Neuron (in vitro differentiated cells): ENCODE measurements at regions not wholly inside any gene's neighbourhood (a gene's known extent, or its start where the extent isn't known, plus 50 kb on each side); places are given as distances from the start of the nearest gene placed in this dataset.
"Not testable (repeated sequence)": the region's sequence is repeated elsewhere in the genome, so short reads cannot be mapped to it uniquely, and the experiment has no call there.

ENCODE experiments used
- H2AFZ ChIP-seq: one replicate; pipeline ENCODE4 v1.6.1; 2013; ENCODE audit warnings: low read depth, mild to moderate bottlenecking, inconsistent platforms, low read length, moderate library complexity
- H3K27me3 ChIP-seq: one replicate; pipeline ENCODE4 v1.6.1; 2013; ENCODE audit warnings: low read length; ENCODE audit not compliant: insufficient read depth
- H3K36me3 ChIP-seq: one replicate; pipeline ENCODE4 v1.6.1; 2013; ENCODE audit warnings: low read length; ENCODE audit not compliant: insufficient read depth
- H3K4me1 ChIP-seq: one replicate; pipeline ENCODE4 v1.6.1; 2013; ENCODE audit warnings: low read length; ENCODE audit not compliant: insufficient read depth
- H3K4me3 ChIP-seq: 2 replicates; pipeline ENCODE4 v1.5.1; 2013; ENCODE audit warnings: mild to moderate bottlenecking, low read length, moderate library complexity
- H3K9me3 ChIP-seq: one replicate; pipeline ENCODE4 v1.6.1; 2013; ENCODE audit warnings: low read length

DNA sequence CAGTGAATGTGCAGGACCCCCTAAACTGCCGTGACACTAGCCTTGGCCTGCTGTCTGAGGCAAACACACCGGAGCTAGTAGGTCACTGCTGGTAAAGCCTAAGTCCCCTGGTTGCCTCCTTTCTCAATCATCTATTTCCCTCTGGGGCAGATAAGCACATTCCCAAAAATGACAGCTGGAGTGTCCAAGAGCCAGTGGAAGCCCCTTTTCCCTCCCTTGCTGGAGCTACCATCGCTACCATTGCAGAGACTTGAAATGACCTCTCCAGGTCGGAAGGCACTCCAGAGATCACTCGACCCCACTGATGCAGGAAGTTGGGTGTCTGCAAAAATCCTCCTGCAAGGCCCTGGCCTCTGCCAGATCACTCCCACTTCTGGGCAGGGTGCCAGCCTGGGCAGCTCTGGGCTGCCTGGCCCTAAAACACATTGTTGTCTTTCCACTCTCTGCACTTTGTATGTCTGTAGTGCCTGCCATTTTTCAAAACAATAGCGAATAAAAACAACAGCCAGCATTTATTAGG, 235.9 kb downstream of the BCL2L11 start:
- H3K4me3 ChIP-seq, H3K27me3 ChIP-seq, H3K4me1 ChIP-seq, H3K36me3 ChIP-seq, H2AFZ ChIP-seq, H3K9me3 ChIP-seq: not testable (repeated sequence)

DNA sequence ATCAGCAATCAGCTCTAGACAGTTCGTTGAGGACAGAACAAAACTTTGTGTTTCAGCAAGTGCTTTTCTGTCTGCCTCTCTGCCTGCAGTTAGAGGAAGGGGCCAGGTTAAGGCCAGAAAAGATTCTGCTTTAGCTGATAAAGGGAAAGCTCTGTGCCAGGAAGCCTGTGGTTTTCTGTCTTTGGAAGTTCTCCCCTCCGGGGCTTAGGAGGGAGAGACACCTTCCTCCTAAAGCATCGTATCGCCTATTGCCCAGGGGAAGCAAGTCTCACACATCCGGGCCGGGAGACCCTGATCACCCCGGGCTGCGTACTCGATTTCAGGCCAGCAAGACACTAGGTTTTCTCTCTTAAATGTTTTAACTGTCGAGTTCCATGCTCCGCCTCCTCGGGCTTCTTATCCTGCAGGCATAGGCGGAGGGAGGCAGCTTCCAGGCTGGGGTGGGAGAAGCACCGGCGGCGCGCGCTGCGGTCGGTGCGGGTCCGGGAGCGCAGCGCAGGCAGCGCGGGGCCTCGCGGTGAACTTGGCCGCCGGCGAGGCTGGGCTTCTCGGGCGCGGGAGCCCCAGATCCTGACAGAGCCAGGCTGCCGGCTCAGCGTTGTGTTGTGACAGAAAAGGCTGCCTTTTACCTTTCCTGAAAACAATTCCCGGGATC, 245.4 kb downstream of the BCL2L11 start:
- not testable (repeated sequence) for H2AFZ ChIP-seq, H3K9me3 ChIP-seq, H3K36me3 ChIP-seq, H3K27me3 ChIP-seq, H3K4me1 ChIP-seq, H3K4me3 ChIP-seq

DNA sequence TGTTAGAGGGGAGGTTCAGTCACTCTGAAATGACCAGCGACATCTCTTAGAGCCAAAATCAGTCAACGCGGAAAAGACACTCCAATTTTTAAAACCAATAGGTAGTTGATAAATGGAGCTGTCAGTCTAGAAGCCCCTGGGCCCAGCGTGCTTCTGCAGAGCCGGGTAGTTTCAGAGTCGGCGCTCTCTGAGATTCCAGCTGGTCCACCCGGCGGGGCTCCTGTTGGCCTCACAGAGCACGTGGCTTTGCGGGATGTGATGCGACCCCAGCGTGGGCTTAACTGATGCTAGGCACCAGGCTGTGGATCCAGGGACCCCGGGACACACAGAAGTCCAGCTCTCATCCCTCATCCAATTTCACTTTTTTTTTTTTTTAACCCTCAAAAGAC, 245.9 kb downstream of the BCL2L11 start:
- not testable (repeated sequence) for H3K27me3 ChIP-seq, H3K4me3 ChIP-seq, H2AFZ ChIP-seq

DNA sequence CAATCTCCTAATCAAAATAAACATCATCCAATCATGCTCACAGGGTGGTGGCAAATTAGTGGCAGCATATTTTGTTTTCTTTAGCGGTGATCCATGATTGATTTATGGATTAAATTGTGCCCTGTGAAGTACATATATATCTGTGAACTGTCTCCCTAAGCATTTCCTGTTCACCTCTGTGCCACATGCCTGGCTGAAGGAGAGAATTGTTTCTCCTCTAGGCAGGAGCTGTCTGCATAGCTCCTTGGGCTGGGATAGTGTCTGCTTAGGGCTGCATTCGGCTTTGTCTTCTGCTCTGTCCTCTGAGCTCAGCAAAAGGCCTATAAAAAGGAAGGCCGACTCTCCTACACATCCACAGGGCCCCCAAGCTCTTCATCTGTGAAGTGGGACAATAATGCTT, 246.4 kb downstream of the BCL2L11 start:
- H3K4me1 ChIP-seq, H3K9me3 ChIP-seq, H3K4me3 ChIP-seq, H2AFZ ChIP-seq, H3K36me3 ChIP-seq, H3K27me3 ChIP-seq: not testable (repeated sequence)

More for the DNA sequence above, 245.9 kb downstream of the BCL2L11 start:
- H3K9me3 ChIP-seq, H3K36me3 ChIP-seq, H3K4me1 ChIP-seq: not testable (repeated sequence)

DNA sequence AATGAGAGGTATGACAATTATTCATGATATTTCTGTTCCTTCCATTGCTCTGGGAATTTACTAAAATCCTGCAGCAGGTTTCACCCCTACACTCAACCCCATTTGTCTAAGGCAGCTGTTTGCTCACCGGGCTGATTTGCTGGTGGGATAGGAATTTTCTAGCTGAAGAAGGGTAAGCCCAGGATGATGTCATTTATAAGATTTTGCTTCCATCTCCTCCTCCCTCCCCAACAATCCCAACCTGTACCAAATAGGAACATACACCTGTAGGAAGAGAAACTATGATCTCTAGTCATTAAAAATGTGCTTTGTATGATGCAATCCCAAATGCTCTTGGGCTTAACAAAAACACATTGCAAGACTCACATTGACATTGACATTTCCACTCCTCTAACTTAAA, 247.2 kb downstream of the BCL2L11 start:
- not testable (repeated sequence) for H3K4me3 ChIP-seq, H3K9me3 ChIP-seq, H2AFZ ChIP-seq, H3K36me3 ChIP-seq, H3K27me3 ChIP-seq, H3K4me1 ChIP-seq

DNA sequence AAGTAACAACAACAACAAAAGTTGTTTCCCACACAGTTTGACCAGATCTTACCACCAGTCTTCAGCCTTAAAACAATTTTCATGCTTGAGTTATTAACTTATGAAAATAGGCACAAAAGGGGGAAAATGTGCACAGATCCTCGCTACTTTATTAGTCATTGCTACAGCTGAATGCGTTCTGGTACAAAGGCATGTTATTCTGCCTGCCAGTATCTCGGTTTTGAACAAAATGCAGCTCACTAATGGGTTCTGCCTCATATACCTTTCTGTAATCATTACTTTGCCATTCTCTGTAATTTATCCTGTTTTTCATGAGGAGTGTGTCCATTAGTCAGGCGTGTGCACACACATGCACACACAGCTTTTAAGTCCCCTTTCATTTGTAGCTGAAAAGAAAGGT, 247.6 kb downstream of the BCL2L11 start:
- H3K27me3 ChIP-seq, H3K9me3 ChIP-seq, H3K4me1 ChIP-seq, H2AFZ ChIP-seq, H3K4me3 ChIP-seq, H3K36me3 ChIP-seq: not testable (repeated sequence)

DNA sequence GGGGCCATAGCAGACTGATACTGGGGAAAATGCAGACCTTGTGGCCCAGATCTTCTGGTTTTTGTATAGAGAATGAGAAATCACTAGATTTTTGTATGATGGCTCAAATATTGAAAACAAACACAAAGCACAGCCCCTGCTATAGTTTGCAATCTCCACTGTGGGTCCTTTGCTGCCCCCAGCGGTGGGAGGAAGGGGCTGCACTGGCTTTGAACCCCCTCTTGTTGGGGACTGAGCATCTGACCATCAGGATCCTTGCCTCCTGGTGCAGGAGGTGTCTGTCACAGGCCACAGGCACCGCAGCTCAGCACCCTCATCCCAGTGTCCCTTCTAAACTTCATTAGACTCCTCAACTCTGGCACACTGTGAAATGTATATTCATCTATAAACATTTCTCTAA, 252.3 kb downstream of the BCL2L11 start:
- H3K9me3 ChIP-seq, H3K36me3 ChIP-seq, H3K27me3 ChIP-seq, H3K4me3 ChIP-seq, H3K4me1 ChIP-seq, H2AFZ ChIP-seq: not testable (repeated sequence)

DNA sequence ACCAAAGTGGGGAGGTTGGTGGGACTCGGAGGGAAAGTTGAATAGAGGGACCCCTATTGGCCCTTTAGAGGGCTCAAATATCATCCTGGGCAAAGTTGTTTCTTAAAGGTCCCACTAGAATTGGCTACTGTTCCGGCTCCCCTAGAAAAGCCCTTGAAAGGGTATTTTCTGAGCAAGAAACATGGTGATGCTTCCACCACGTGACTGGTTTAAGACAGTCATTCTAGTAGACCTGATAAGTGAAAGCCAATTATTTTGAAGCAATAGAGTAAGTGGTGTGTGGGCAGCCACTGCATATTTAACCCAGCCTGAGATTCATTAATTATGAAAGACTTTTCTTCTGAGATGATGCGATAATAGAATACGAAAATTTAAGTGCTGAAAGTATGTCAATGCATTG, 253.3 kb downstream of the BCL2L11 start:
- H2AFZ ChIP-seq, H3K4me3 ChIP-seq, H3K27me3 ChIP-seq, H3K9me3 ChIP-seq, H3K36me3 ChIP-seq, H3K4me1 ChIP-seq: not testable (repeated sequence)

DNA sequence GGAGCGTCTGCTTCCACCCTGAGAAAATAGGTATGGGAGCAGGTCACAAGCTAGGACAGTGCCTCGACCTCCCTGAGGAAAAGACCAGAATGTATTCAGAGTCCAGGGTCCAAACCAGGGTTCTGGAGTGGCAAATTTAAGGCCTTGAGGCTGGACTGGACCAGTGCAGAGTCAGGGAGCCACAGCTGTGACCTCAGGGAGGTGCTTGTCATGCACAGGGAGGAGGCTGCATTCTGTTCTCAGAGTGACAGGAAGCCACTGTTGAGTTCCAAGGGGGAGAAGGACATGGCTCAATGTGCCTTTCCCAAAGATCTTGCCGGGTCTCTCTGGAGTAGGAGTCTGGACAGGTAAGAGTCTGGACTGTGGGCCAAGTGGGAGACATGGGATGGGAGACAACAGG, 254.0 kb downstream of the BCL2L11 start:
- not testable (repeated sequence) for H2AFZ ChIP-seq

DNA sequence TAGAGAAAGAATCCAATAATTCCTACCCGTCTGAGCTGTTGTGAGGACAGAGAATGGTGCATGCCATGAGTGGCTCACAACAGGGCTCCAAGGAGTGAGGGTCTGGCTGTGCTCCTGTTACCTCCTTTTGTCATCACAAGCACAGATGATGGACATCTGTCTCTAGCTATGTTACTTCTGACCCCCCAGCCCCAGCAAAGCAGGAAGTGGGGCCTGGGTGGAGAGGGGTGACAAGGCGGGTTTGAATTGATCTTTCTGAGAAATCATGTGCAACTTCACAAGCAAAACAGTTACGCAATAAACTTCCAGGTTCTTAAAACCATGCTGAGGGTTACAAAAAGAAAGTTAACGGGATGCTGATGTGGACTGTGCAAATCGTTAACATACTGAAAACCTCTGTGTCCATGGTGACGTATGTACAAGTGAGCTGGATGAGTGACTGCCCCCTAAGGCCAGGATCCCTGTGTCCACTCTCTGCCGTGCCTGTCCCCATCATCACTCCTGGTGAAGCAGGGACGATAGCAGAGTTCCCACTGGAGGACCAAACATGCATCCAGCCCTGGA, 254.7 kb downstream of the BCL2L11 start:
- H3K27me3 ChIP-seq, H3K9me3 ChIP-seq, H2AFZ ChIP-seq: not testable (repeated sequence)

More for the DNA sequence above, 254.0 kb downstream of the BCL2L11 start:
- H3K9me3 ChIP-seq, H3K4me3 ChIP-seq, H3K4me1 ChIP-seq, H3K27me3 ChIP-seq, H3K36me3 ChIP-seq: not testable (repeated sequence)

DNA sequence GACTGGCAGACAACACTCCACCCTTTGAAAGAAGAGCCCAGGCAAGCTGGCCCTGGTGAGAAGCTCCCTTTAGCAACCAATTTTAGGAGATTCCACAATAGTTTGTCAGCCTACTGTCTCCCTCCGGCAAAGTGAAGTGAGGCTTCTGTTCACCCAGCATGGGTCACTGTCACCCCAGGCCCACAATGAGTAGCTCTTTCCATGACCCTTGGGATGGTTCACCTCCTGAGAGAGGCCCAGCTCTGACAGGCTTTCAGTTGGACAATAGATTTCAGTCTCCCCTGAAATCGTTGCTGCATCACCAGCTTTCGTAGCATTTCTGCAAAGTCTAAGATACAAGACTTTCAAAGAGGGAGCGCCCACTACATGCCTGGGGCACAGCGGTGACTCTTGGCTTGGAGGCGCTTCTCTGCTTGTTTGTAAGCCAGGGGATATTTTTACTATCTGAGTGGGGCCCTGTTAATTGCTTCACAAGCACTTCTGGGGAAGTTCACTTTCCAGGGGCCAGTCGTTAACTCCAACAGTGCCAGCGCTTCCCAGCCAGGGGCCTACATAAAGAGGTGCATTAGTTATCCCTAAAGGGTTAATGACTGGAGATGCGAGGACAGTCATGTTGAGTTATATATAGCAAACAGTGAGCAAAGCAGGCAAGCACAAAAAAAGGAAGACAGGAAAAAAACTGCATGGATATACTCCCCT, 255.7 kb downstream of the BCL2L11 start:
- H3K27me3 ChIP-seq, H3K4me1 ChIP-seq, H3K36me3 ChIP-seq, H3K9me3 ChIP-seq, H3K4me3 ChIP-seq, H2AFZ ChIP-seq: not testable (repeated sequence)

More for the DNA sequence above, 254.7 kb downstream of the BCL2L11 start:
- H3K36me3 ChIP-seq, H3K4me1 ChIP-seq, H3K4me3 ChIP-seq: not testable (repeated sequence)

DNA sequence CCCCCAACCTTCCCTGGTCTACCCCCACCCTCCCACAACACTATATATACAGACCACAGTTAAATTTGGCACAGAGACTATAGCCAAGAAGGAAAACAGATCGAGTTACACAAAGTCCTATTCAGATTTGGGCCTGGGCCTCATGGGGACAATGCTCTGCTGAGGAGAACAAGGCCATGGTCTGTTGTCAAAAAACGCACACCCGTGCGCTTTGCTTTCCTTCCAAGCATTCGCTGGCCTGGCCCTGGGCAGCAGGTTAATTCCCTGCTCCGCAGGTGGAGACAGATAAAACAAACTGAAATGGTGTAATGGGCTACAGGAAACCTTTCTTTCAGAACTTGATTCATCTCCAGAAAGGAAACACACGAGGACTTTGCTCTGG, 256.2 kb downstream of the BCL2L11 start:
- not testable (repeated sequence) for H3K36me3 ChIP-seq, H3K4me1 ChIP-seq, H3K9me3 ChIP-seq, H3K4me3 ChIP-seq, H3K27me3 ChIP-seq, H2AFZ ChIP-seq

DNA sequence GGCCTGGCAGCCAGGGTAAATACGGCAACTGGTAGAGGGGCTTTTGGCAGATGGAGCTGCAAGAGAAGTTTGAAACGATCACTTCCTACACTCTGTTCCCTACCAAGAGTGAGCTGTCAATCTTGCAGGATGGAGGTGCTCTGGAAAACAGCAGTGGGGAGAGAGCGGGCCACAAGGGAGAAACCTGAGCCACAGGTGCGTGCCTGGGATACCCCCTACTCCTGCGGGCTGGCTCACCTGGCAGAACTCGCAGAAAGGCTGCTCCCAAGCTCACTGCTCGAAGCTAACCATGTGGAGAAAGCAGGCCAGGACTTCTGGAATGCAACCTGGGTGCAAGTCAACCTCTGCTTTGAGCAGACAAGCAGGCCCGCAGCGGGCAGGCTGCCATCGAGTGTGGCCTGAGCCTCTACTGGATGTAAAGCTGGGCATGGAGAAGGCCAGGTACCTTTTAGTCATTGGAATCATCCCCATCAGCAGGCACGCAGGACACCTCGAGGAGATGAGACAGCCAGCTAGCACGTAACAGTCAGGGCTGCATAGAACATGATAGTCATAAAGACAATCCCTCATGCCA, 256.8 kb downstream of the BCL2L11 start:
- not testable (repeated sequence) for H3K36me3 ChIP-seq, H3K9me3 ChIP-seq, H3K4me3 ChIP-seq, H3K4me1 ChIP-seq, H2AFZ ChIP-seq, H3K27me3 ChIP-seq
